ENCODE measurements at regions not wholly inside any gene's neighbourhood (a gene's known extent, or its start where the extent isn't known, plus 50 kb on each side); places are given as distances from the start of the nearest gene placed in this dataset.

- TF ChIP-seq USF2 (IDR thresholded peaks at IDR 0.05): no peak
- no peak for TF ChIP-seq CTCF (IDR thresholded peaks at IDR 0.05)
- TF ChIP-seq POLR2A (IDR thresholded peaks at IDR 0.05; ENCODE audit: low read length): no peak
- TF ChIP-seq ESRRA (IDR thresholded peaks at IDR 0.05; ENCODE audit: borderline replicate concordance, low read length): no peak
- TF ChIP-seq REST (IDR thresholded peaks at IDR 0.05): no peak
- no peak for TF ChIP-seq MYC (IDR thresholded peaks at IDR 0.05; ENCODE audit: borderline replicate concordance, low read length)
- no peak for TF ChIP-seq PHF8 (IDR thresholded peaks at IDR 0.05; ENCODE audit: borderline replicate concordance, low read depth)
- TF ChIP-seq, protein P1, sequence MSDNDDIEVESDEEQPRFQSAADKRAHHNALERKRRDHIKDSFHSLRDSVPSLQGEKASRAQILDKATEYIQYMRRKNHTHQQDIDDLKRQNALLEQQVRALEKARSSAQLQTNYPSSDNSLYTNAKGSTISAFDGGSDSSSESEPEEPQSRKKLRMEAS (IDR thresholded peaks at IDR 0.05): no peak
- TF ChIP-seq CEBPB (IDR thresholded peaks at IDR 0.05): no peak
- no peak for TF ChIP-seq KDM1A (IDR thresholded peaks at IDR 0.05; ENCODE audit: low read depth)
- no peak for TF ChIP-seq MAZ (IDR thresholded peaks at IDR 0.05; ENCODE audit: borderline replicate concordance, low read depth, low read length)
- TF ChIP-seq CHD2 (IDR thresholded peaks at IDR 0.05; ENCODE audit: low read length, partially characterized antibody): no peak
- no peak for TF ChIP-seq BCL3 (IDR thresholded peaks at IDR 0.05)
Measured at GRCh38 chr2:204282525-204282924, 262.8 kb upstream of the PARD3B start.
